ENCODE measurements at regions not wholly inside any gene's neighbourhood (a gene's known extent, or its start where the extent isn't known, plus 50 kb on each side); places are given as distances from the start of the nearest gene placed in this dataset.

- ChIA-PET CTCF (interaction anchor here (0.7 kb wide), 1 partner anchor 16 kb away, joined by 3 read pairs; no protein-coding TSS in a partner anchor), POLR2A (no interaction called here)
- no peaks in the 10 kb centered on the region for H3K4me1 ChIP-seq
- no peak overlapping the region for H3K4me3 ChIP-seq
- FAIRE-seq, result no peak
- no peak for ATAC-seq
- DNase-seq (ENCODE audit: low read depth in 1 of 2, low spot score in 1 of 2), result no peak
- 5% methylated on average over 6 of the region's 6 CpGs for WGBS (ENCODE audit: missing lambda C conversion rate)
- TF ChIP-seq CHD4 (IDR thresholded peaks at IDR 0.05; ENCODE audit: borderline replicate concordance), result no peak
- TF ChIP-seq, protein P1, sequence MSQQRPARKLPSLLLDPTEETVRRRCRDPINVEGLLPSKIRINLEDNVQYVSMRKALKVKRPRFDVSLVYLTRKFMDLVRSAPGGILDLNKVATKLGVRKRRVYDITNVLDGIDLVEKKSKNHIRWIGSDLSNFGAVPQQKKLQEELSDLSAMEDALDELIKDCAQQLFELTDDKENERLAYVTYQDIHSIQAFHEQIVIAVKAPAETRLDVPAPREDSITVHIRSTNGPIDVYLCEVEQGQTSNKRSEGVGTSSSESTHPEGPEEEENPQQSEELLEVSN (IDR thresholded peaks at IDR 0.05; ENCODE audit: borderline replicate concordance, low read depth), result no peak
- no peak for TF ChIP-seq TP53 (CRISPR knock-in tag; IDR thresholded peaks at IDR 0.05)
- no peak for TF ChIP-seq CEBPB (IDR thresholded peaks at IDR 0.05)
- no peak for TF ChIP-seq SREBF2 (IDR thresholded peaks at IDR 0.05)
- TF ChIP-seq, protein P2, sequence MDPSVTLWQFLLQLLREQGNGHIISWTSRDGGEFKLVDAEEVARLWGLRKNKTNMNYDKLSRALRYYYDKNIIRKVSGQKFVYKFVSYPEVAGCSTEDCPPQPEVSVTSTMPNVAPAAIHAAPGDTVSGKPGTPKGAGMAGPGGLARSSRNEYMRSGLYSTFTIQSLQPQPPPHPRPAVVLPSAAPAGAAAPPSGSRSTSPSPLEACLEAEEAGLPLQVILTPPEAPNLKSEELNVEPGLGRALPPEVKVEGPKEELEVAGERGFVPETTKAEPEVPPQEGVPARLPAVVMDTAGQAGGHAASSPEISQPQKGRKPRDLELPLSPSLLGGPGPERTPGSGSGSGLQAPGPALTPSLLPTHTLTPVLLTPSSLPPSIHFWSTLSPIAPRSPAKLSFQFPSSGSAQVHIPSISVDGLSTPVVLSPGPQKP (IDR thresholded peaks at IDR 0.05; ENCODE audit: low read depth, low read length), result no peak
- no peak overlapping the region for H3K4me2 ChIP-seq
- H3K9me3 ChIP-seq, result no peaks in the 10 kb centered on the region
- no peak overlapping the region for H3K27ac ChIP-seq
Observed at GRCh38 chr9:13529321-13530104, 250.0 kb upstream of the MPDZ start.

DNA sequence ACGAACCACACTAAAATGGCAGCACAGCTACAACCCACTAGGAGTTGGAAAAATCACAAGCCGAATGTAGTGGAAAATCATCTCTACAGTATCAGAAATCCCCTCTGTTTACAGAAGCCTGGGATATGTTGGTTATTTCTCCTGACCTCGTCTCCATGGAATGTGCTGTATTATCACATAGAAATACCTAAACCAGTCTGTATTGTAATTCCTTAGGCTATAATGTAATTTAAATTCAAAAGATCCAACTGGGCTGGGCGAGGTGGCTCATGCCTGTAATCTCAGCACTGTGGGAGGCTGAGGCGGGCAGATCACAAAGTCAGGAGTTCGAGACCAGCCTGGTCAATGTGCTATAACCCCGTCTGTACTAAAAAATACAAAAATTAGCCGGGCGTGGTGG is 244.8 kb upstream of the MPDZ start:
- Histone ChIP-seq H3K9me3 (no peaks in the 10 kb centered on the region), H3K4me1 (no peaks in the 10 kb centered on the region), H3K27ac (no peak overlapping the region), H3K4me2 (no peak overlapping the region), H3K4me3 (no peak overlapping the region)
- TF ChIP-seq RAD21 (conservative IDR thresholded peaks at IDR 0.05 in 1 of 2, IDR thresholded peaks at IDR 0.05 in 1 of 2), result no peak
- TF ChIP-seq PHF8 (IDR thresholded peaks at IDR 0.05; ENCODE audit: borderline replicate concordance, low read depth), result no peak
- TF ChIP-seq ZNF302 (CRISPR knock-in tag; IDR thresholded peaks at IDR 0.05), result no peak
- TF ChIP-seq JUNB (IDR thresholded peaks at IDR 0.05), result no peak
- no peak for TF ChIP-seq SREBF2 (IDR thresholded peaks at IDR 0.05)
- TF ChIP-seq, protein P3, sequence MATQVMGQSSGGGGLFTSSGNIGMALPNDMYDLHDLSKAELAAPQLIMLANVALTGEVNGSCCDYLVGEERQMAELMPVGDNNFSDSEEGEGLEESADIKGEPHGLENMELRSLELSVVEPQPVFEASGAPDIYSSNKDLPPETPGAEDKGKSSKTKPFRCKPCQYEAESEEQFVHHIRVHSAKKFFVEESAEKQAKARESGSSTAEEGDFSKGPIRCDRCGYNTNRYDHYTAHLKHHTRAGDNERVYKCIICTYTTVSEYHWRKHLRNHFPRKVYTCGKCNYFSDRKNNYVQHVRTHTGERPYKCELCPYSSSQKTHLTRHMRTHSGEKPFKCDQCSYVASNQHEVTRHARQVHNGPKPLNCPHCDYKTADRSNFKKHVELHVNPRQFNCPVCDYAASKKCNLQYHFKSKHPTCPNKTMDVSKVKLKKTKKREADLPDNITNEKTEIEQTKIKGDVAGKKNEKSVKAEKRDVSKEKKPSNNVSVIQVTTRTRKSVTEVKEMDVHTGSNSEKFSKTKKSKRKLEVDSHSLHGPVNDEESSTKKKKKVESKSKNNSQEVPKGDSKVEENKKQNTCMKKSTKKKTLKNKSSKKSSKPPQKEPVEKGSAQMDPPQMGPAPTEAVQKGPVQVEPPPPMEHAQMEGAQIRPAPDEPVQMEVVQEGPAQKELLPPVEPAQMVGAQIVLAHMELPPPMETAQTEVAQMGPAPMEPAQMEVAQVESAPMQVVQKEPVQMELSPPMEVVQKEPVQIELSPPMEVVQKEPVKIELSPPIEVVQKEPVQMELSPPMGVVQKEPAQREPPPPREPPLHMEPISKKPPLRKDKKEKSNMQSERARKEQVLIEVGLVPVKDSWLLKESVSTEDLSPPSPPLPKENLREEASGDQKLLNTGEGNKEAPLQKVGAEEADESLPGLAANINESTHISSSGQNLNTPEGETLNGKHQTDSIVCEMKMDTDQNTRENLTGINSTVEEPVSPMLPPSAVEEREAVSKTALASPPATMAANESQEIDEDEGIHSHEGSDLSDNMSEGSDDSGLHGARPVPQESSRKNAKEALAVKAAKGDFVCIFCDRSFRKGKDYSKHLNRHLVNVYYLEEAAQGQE (IDR thresholded peaks at IDR 0.05), result no peak
- no peak for TF ChIP-seq HOXB5 (CRISPR knock-in tag; IDR thresholded peaks at IDR 0.05)
- no peak for TF ChIP-seq RCOR1 (IDR thresholded peaks at IDR 0.05; ENCODE audit: low read depth, low read length)
- TF ChIP-seq GATA3 (IDR thresholded peaks at IDR 0.05; ENCODE audit: borderline replicate concordance), result no peak
- TF ChIP-seq KDM1A (IDR thresholded peaks at IDR 0.05; ENCODE audit: low read depth), result no peak
- TF ChIP-seq, protein P1 (IDR thresholded peaks at IDR 0.05; ENCODE audit: borderline replicate concordance, low read depth), result no peak
- no peak for TF ChIP-seq POLR2A (IDR thresholded peaks at IDR 0.05; ENCODE audit: low read length)
- TF ChIP-seq EHF (CRISPR knock-in tag; IDR thresholded peaks at IDR 0.05), result no peak
- TF ChIP-seq, protein P4, sequence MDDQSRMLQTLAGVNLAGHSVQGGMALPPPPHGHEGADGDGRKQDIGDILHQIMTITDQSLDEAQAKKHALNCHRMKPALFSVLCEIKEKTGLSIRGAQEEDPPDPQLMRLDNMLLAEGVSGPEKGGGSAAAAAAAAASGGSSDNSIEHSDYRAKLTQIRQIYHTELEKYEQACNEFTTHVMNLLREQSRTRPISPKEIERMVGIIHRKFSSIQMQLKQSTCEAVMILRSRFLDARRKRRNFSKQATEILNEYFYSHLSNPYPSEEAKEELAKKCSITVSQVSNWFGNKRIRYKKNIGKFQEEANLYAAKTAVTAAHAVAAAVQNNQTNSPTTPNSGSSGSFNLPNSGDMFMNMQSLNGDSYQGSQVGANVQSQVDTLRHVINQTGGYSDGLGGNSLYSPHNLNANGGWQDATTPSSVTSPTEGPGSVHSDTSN (IDR thresholded peaks at IDR 0.05), result no peak
- TF ChIP-seq FOSB (CRISPR knock-in tag; IDR thresholded peaks at IDR 0.05), result no peak
- no peak for TF ChIP-seq EHMT2 (IDR thresholded peaks at IDR 0.05; ENCODE audit: low read depth)
- TF ChIP-seq NR3C1 (IDR thresholded peaks at IDR 0.05), result no peak
- POLR2A ChIA-PET, result no interaction called here
- FAIRE-seq (no peak), ATAC-seq (no peak), DNase-seq (ENCODE audit: low read depth in 1 of 2, low spot score in 1 of 2) (no peak)
- CTCF ChIA-PET, result no interaction called here
- 35% methylated on average over 9 of the region's 9 CpGs for WGBS (ENCODE audit: missing lambda C conversion rate)

Data from A549 (cell line).